Skin of body (tissue), 1 donor: ENCODE measurements at regions not wholly inside any gene's neighbourhood (a gene's known extent, or its start where the extent isn't known, plus 50 kb on each side); places are given as distances from the start of the nearest gene placed in this dataset.
"Not testable (repeated sequence)": the region's sequence is repeated elsewhere in the genome, so short reads cannot be mapped to it uniquely, and the experiment has no call there.

Source experiments
- DNase-seq: peaks from one replicate; lab custom pipeline; 2025; lab: John Stamatoyannopoulos, UW

- DNase-seq, result no peak
Measured at GRCh38 chr10:118805146-118805545, 50.4 kb upstream of the CACUL1 start.

GRCh38 chr10:118807512-118808305, 52.9 kb upstream of the CACUL1 start:
- DNase-seq, result no peak

GRCh38 chr10:118808601-118809356, 54.0 kb upstream of the CACUL1 start:
- no peak for DNase-seq

- DNase-seq, result no peak
Measured at GRCh38 chr10:118809357-118810220, 54.8 kb upstream of the CACUL1 start.

GRCh38 chr10:118810796-118811505, 56.2 kb upstream of the CACUL1 start:
- peak; percentile 36 for DNase-seq

- DNase-seq, result no peak
Measured at GRCh38 chr10:118811675-118812392, 57.1 kb upstream of the CACUL1 start.

- no peak for DNase-seq
Measured at GRCh38 chr10:118812393-118812740, 57.6 kb upstream of the CACUL1 start.

- not testable (repeated sequence) for DNase-seq
Measured at GRCh38 chr10:118813001-118813400, 58.2 kb upstream of the CACUL1 start.

GRCh38 chr10:118816471-118817168, 61.9 kb upstream of the CACUL1 start:
- no peak for DNase-seq

- DNase-seq, result no peak
Measured at GRCh38 chr10:118817328-118818068, 62.7 kb upstream of the CACUL1 start.

GRCh38 chr10:118818621-118819221, 64.0 kb upstream of the CACUL1 start:
- DNase-seq, result no peak

GRCh38 chr10:118820326-118821116, 65.8 kb upstream of the CACUL1 start:
- no peak for DNase-seq

- DNase-seq, result no peak
Measured at GRCh38 chr10:118823256-118823907, 68.6 kb upstream of the CACUL1 start.

- DNase-seq, result no peak
Measured at GRCh38 chr10:118827053-118827452, 72.3 kb upstream of the CACUL1 start.

- no peak for DNase-seq
Measured at GRCh38 chr10:118827466-118828155, 72.8 kb upstream of the CACUL1 start.

GRCh38 chr10:118832241-118832651, 77.5 kb upstream of the CACUL1 start:
- DNase-seq, result peak; percentile 34

- DNase-seq, result not testable (repeated sequence)
Measured at GRCh38 chr10:118834370-118834769, 79.6 kb upstream of the CACUL1 start.
